Mesendoderm (in vitro differentiated cells): ENCODE measurements at regions not wholly inside any gene's neighbourhood (a gene's known extent, or its start where the extent isn't known, plus 50 kb on each side); places are given as distances from the start of the nearest gene placed in this dataset.

ENCODE experiments used
- DNase-seq: peaks from one replicate; pipeline ENCODE4 v3.0.0; 2013
- H2AK5ac ChIP-seq: 2 replicates; pipeline ENCODE4 v1.6.1; 2013; ENCODE audit warnings: low read length, inconsistent platforms
- H2BK120ac ChIP-seq: 2 replicates; pipeline ENCODE4 v1.6.1; 2013; ENCODE audit warnings: low read depth, mild to moderate bottlenecking, low read length, moderate library complexity, mixed read lengths
- H2BK15ac ChIP-seq: replicated peaks from 2 replicates; pipeline ENCODE4 v1.6.1; 2013; ENCODE audit warnings: low read depth, mild to moderate bottlenecking, moderate library complexity
- H2BK5ac ChIP-seq: 2 replicates; pipeline ENCODE4 v1.6.1; 2013; ENCODE audit warnings: low read length, inconsistent platforms
- H3K18ac ChIP-seq: 2 replicates; pipeline ENCODE4 v1.6.1; 2013; ENCODE audit warnings: mild to moderate bottlenecking, low read length, mixed read lengths
- H3K23ac ChIP-seq: one replicate; pipeline ENCODE4 v1.6.1; 2013; ENCODE audit warnings: low read length
- H3K27ac ChIP-seq: 2 replicates; pipeline ENCODE4 v1.5.1; 2013; ENCODE audit warnings: low read depth, mild to moderate bottlenecking, inconsistent platforms, low read length, moderate library complexity
- H3K27me3 ChIP-seq: 2 replicates; pipeline ENCODE4 v1.6.1; 2013; ENCODE audit warnings: low read length, control low read depth, mild to moderate bottlenecking, inconsistent platforms; ENCODE audit not compliant: insufficient read depth, poor library complexity
- H3K36me3 ChIP-seq: 2 replicates; pipeline ENCODE4 v1.6.1; 2013; ENCODE audit warnings: low read length, inconsistent platforms; ENCODE audit not compliant: control insufficient read depth, insufficient read depth
- H3K4ac ChIP-seq: one replicate; pipeline ENCODE4 v1.6.1; 2013; ENCODE audit warnings: low read depth, mild to moderate bottlenecking, low read length, moderate library complexity
- H3K4me1 ChIP-seq: 2 replicates; pipeline ENCODE4 v1.6.1; 2013; ENCODE audit warnings: low read depth, low read length, inconsistent platforms; ENCODE audit not compliant: control insufficient read depth
- H3K4me2 ChIP-seq: 2 replicates; pipeline ENCODE4 v1.6.1; 2013; ENCODE audit warnings: low read length
- H3K4me3 ChIP-seq: 2 replicates; pipeline ENCODE4 v1.5.1; 2013; ENCODE audit warnings: mild to moderate bottlenecking, low read length
- H3K56ac ChIP-seq: one replicate; pipeline ENCODE4 v1.6.1; 2013; ENCODE audit warnings: low read length
- H3K79me1 ChIP-seq: 2 replicates; pipeline ENCODE4 v1.6.1; 2013; ENCODE audit warnings: low read length, inconsistent platforms
- H3K79me2 ChIP-seq: 2 replicates; pipeline ENCODE4 v1.6.1; 2013; ENCODE audit warnings: mild to moderate bottlenecking, low read length; ENCODE audit not compliant: control insufficient read depth, insufficient read depth
- H3K9ac ChIP-seq: 2 replicates; pipeline ENCODE4 v1.6.1; 2013; ENCODE audit warnings: low read length, inconsistent platforms
- H4K5ac ChIP-seq: one replicate; pipeline ENCODE4 v1.6.1; 2013; ENCODE audit warnings: low read length
- H4K8ac ChIP-seq: one replicate; pipeline ENCODE4 v1.6.1; 2013; ENCODE audit warnings: low read depth, mild to moderate bottlenecking, control low read depth, low read length, moderate library complexity
- WGBS: extraction: QIAGEN DNeasy Blood & Tissue Kit; methylation state at CpG from one replicate; pipeline ENCODE4 v1.1.7; 2013; ENCODE audit warnings: low lambda C conversion rate, missing lambda C conversion rate; ENCODE audit not compliant: insufficient coverage; ENCODE audit errors: extremely low coverage; 5-methylcytosine and 5-hydroxymethylcytosine counted together

GRCh38 chr22:47847131-47847890 lies 1084.9 kb downstream of the TBC1D22A start:
- H2BK120ac ChIP-seq: no peak overlapping the region
- DNase-seq: no peak
- no CpG with 5 or more reads among the region's 8 CpGs for WGBS
- no peak overlapping the region for H2BK15ac ChIP-seq
- no peak overlapping the region for H2BK5ac ChIP-seq
- H3K79me2 ChIP-seq: no peaks in the 10 kb centered on the region
- H3K4me1 ChIP-seq: peaks cover 3% of the 10 kb centered on the region
- no peaks in the 10 kb centered on the region for H3K36me3 ChIP-seq
- no peaks in the 10 kb centered on the region for H3K79me1 ChIP-seq
- H3K4ac ChIP-seq: no peak overlapping the region
- H3K18ac ChIP-seq: no peak overlapping the region
- H2AK5ac ChIP-seq: no peak overlapping the region
- H3K4me2 ChIP-seq: no peak overlapping the region
- H3K56ac ChIP-seq: no peak overlapping the region
- no peaks in the 10 kb centered on the region for H3K27me3 ChIP-seq
- no peak overlapping the region for H3K4me3 ChIP-seq
- H3K23ac ChIP-seq: no peak overlapping the region
- no peak overlapping the region for H3K9ac ChIP-seq
- no peak overlapping the region for H4K5ac ChIP-seq
- H4K8ac ChIP-seq: no peak overlapping the region
- H3K27ac ChIP-seq: no peak overlapping the region

DNA sequence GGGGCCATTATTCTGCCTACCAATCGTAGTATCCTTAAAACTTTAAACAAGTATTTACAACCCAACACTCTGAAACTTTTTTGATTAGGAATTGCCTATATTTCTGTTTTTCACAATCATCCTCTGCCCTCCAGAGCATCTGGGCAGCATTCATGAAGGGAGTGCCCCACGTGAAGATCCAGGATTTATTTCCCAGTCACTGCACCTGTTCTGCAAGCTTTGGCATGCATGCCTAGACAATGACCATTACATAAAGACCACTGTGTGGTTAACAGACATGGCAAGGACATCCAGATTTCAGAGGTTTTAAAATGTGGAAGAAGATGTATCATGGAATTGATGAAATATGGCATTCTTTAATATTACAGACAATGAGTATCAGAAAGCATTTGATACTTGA lies 1083.8 kb downstream of the TBC1D22A start:
- H2AK5ac ChIP-seq: no peak overlapping the region
- H3K9ac ChIP-seq: no peak overlapping the region
- no peak for DNase-seq
- H4K5ac ChIP-seq: no peak overlapping the region
- H3K4me3 ChIP-seq: no peak overlapping the region
- H3K4me2 ChIP-seq: no peak overlapping the region
- no peak overlapping the region for H3K23ac ChIP-seq
- no peaks in the 10 kb centered on the region for H3K27me3 ChIP-seq
- H2BK5ac ChIP-seq: no peak overlapping the region
- no peak overlapping the region for H2BK120ac ChIP-seq
- no peak overlapping the region for H2BK15ac ChIP-seq
- no peak overlapping the region for H4K8ac ChIP-seq
- H3K79me1 ChIP-seq: no peaks in the 10 kb centered on the region
- H3K4ac ChIP-seq: no peak overlapping the region
- peaks cover 3% of the 10 kb centered on the region for H3K4me1 ChIP-seq
- no CpG with 5 or more reads among the region's 2 CpGs for WGBS
- H3K36me3 ChIP-seq: no peaks in the 10 kb centered on the region
- H3K18ac ChIP-seq: no peak overlapping the region
- no peak overlapping the region for H3K27ac ChIP-seq
- H3K56ac ChIP-seq: no peak overlapping the region
- H3K79me2 ChIP-seq: no peaks in the 10 kb centered on the region

GRCh38 chr22:47842119-47842518 lies 1079.7 kb downstream of the TBC1D22A start:
- H2BK120ac ChIP-seq: no peak overlapping the region
- H3K4me2 ChIP-seq: no peak overlapping the region
- no peak overlapping the region for H4K5ac ChIP-seq
- no peak overlapping the region for H3K4me3 ChIP-seq
- H3K36me3 ChIP-seq: no peaks in the 10 kb centered on the region
- no CpG with 5 or more reads among the region's 10 CpGs for WGBS
- H2BK15ac ChIP-seq: no peak overlapping the region
- peak; percentile 19 for DNase-seq
- H3K79me2 ChIP-seq: no peaks in the 10 kb centered on the region
- H3K27ac ChIP-seq: no peak overlapping the region
- H3K9ac ChIP-seq: no peak overlapping the region
- H3K56ac ChIP-seq: no peak overlapping the region
- no peak overlapping the region for H3K4ac ChIP-seq
- no peak overlapping the region for H2AK5ac ChIP-seq
- H2BK5ac ChIP-seq: no peak overlapping the region
- H4K8ac ChIP-seq: no peak overlapping the region
- H3K27me3 ChIP-seq: no peaks in the 10 kb centered on the region
- no peaks in the 10 kb centered on the region for H3K4me1 ChIP-seq
- no peak overlapping the region for H3K18ac ChIP-seq
- no peak overlapping the region for H3K23ac ChIP-seq
- H3K79me1 ChIP-seq: no peaks in the 10 kb centered on the region

DNA sequence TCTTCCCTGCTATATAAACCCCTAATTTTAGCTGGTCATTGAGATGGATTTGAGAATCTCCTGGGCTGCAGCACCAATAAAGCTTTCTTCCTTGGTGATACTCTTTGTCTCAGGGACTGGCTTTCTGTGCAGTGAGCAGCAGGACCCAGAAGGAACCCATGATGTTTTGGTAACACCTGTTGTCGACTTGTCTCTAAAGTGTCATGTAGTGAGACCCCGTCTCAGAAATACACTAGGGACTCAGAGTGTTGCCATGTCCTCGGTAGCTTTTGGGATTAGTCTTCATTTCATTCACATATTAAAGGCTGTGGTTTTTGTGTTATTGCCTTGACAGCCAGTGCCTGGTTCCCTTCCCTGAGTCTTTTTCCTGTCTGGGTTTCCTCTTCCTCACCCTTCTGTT lies 1078.7 kb downstream of the TBC1D22A start:
- Histone ChIP-seq H3K56ac (no peak overlapping the region), H2BK120ac (no peak overlapping the region), H2AK5ac (no peak overlapping the region), H3K4ac (no peak overlapping the region), H3K27ac (no peak overlapping the region), H3K18ac (no peak overlapping the region), H4K8ac (no peak overlapping the region), H3K79me1 (no peaks in the 10 kb centered on the region), H3K4me3 (no peak overlapping the region), H2BK5ac (no peak overlapping the region), H4K5ac (no peak overlapping the region), H3K23ac (no peak overlapping the region), H3K4me2 (no peak overlapping the region), H3K36me3 (no peaks in the 10 kb centered on the region), H3K79me2 (no peaks in the 10 kb centered on the region), H3K4me1 (no peaks in the 10 kb centered on the region), H2BK15ac (no peak overlapping the region), H3K9ac (no peak overlapping the region), H3K27me3 (no peaks in the 10 kb centered on the region)
- DNase-seq: no peak
- WGBS: no CpG with 5 or more reads among the region's 3 CpGs

DNA sequence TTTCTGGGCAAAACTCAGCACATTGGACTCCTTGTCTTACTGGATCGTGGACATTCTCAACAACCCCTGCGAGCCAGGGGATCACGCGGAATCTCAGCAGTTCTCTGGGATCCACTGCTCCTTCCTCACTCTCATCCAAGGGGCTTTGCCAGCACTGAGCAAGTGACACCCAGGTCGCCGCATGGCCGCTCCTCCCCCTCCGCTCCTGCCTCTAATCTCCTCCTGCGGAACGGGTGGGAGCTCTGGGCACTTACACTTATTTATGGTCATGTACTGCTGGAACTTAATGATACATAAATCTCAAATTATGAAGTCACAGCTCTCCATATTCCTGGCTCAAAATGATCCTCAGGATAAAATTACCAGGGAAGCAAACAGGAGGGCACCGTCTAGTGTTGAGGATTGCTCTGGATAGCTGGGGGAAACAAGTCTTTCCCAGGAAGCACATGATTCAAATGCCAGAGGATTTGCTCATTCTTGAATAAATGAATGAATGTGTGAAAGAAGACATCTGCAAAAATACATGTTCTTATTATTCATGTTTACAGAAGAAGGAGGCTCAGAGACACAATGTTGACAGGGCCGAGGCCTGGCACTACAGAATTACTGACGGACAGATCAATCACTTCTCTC lies 1077.3 kb downstream of the TBC1D22A start:
- Histone ChIP-seq H3K4me2 (no peak overlapping the region), H4K5ac (no peak overlapping the region), H2BK120ac (no peak overlapping the region), H3K4ac (no peak overlapping the region), H3K4me3 (no peak overlapping the region), H3K4me1 (no peaks in the 10 kb centered on the region), H3K56ac (peak overlapping the region; percentile 46), H2BK5ac (no peak overlapping the region), H3K9ac (peak overlapping the region; percentile 15), H3K27me3 (no peaks in the 10 kb centered on the region), H3K79me1 (no peaks in the 10 kb centered on the region), H2AK5ac (no peak overlapping the region), H3K36me3 (no peaks in the 10 kb centered on the region), H3K27ac (no peak overlapping the region), H2BK15ac (no peak overlapping the region), H3K18ac (no peak overlapping the region), H3K79me2 (no peaks in the 10 kb centered on the region), H4K8ac (no peak overlapping the region), H3K23ac (no peak overlapping the region)
- WGBS: no CpG with 5 or more reads among the region's 13 CpGs
- no peak for DNase-seq
